ENCODE measurements at regions not wholly inside any gene's neighbourhood (a gene's known extent, or its start where the extent isn't known, plus 50 kb on each side); places are given as distances from the start of the nearest gene placed in this dataset.

DNA sequence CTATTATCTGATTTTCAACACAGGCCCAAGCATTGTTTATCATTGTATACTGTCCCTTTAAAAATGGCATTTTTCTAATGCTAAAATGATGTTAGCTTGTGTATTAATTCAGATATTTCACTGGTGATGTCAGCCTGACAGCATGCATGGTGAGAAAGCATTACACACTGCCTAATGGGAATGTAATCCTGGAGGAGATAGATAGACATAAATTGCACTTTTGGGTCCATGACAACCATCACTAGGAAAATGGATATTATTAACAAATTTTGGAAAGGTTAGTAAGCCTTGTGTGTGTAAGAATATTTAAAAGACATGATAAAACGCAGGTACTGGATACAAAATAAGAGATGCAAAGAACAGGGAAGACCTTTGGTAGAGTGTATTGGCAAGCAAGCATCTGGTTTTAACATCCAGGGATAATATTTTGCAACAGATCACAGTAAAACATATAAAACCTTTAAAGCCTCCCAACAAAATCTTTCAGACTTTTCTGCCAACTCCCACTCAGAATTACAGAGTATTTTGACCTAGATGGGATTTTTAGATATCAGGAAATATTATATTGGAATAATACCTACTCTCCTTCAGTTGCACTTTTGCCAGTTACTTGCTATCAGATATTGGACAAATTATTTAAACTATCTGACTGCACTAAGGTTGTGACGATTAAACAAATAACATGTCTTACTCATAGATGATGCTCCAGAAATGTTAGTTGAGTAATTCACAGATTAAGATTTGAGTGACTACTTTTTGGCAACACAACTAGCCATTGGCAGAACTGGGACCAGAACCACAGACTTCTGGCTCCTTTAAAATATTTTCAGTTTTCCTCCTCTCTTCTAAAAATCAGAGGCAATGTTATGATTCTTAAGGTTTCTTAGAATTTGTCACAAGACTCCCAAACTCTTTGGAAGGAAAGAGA is 291.6 kb upstream of the SEMA3C start:
- Histone ChIP-seq H3K4ac (ENCODE audit: low read depth, low read length) (no peak overlapping the region), H3K9ac (ENCODE audit: low read length) (no peak overlapping the region), H2AK5ac (ENCODE audit: low read length) (no peak overlapping the region), H3K4me1 (ENCODE audit: control insufficient read depth in 1 of 2, insufficient read depth in 2 of 2, low read length in 2 of 2) (peaks cover 0 to 2% of the 10 kb centered on the region in 2 experiments), H2AFZ (ENCODE audit: insufficient read depth, low read length, poor library complexity) (no peak overlapping the region), H3K9me3 (ENCODE audit: insufficient read depth, low read depth, low read length) (no peaks in the 10 kb centered on the region), H2BK120ac (ENCODE audit: insufficient read depth, low read length, poor library complexity) (no peak overlapping the region), H3K79me1 (ENCODE audit: low read length) (no peaks in the 10 kb centered on the region), H3K23ac (ENCODE audit: low read length) (no peak overlapping the region), H3K79me2 (ENCODE audit: control insufficient read depth, insufficient read depth, low read length, poor library complexity) (no peaks in the 10 kb centered on the region), H3K14ac (ENCODE audit: low read length) (no peak overlapping the region), H4K12ac (ENCODE audit: low read depth, low read length) (no peak overlapping the region), H3K18ac (ENCODE audit: low read length) (no peak overlapping the region), H2BK5ac (ENCODE audit: low read depth, low read length, poor library complexity) (no peak overlapping the region), H2BK12ac (ENCODE audit: low read length) (no peak overlapping the region), H3K4me2 (ENCODE audit: low read length) (no peak overlapping the region), H3K4me3 (ENCODE audit: low read depth, low read length) (no peak overlapping the region), H3K36me3 (ENCODE audit: control insufficient read depth in 1 of 2, insufficient read depth in 2 of 2, low read length in 2 of 2) (no peaks in the 10 kb centered on the region), H3K27me3 (ENCODE audit: insufficient read depth, low read length) (no peaks in the 10 kb centered on the region), H4K8ac (ENCODE audit: low read depth, low read length) (no peak overlapping the region), H3K27ac (ENCODE audit: low read depth, low read length) (no peak overlapping the region), H4K91ac (ENCODE audit: low read depth, low read length) (no peak overlapping the region)
- no peak for DNase-seq
- WGBS (ENCODE audit: extremely low coverage, insufficient coverage, insufficient read length): no CpG with 5 or more reads among the region's 2 CpGs

DNA sequence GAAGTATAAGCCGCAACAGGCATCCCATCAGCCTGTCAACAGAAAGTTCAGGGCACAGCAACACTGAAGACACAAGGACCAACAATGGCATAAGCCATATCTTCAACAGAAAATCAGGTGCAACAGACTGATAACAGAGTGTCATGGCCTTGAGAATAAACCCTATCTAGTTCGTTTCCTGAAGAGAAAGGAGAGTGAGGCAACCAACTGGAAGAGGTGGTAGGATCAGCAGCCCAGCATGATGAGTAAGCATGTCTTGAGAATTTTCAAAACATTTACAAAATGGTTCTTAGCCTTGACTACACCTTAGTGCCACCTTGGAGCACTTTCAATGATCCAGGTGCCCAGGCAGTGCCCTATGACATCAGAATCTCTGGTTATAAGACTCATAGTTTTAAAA is 290.2 kb upstream of the SEMA3C start:
- H2AK5ac ChIP-seq (ENCODE audit: low read length): no peak overlapping the region
- H4K12ac ChIP-seq (ENCODE audit: low read depth, low read length): no peak overlapping the region
- no peak overlapping the region for H4K8ac ChIP-seq (ENCODE audit: low read depth, low read length)
- H3K4ac ChIP-seq (ENCODE audit: low read depth, low read length): no peak overlapping the region
- H3K9ac ChIP-seq (ENCODE audit: low read length): no peak overlapping the region
- no peaks in the 10 kb centered on the region for H3K79me1 ChIP-seq (ENCODE audit: low read length)
- H3K4me1 ChIP-seq (ENCODE audit: control insufficient read depth in 1 of 2, insufficient read depth in 2 of 2, low read length in 2 of 2): peaks cover 0 to 2% of the 10 kb centered on the region in 2 experiments
- no peak overlapping the region for H2BK12ac ChIP-seq (ENCODE audit: low read length)
- H3K9me3 ChIP-seq (ENCODE audit: insufficient read depth, low read depth, low read length): no peaks in the 10 kb centered on the region
- no peak overlapping the region for H2AFZ ChIP-seq (ENCODE audit: insufficient read depth, low read length, poor library complexity)
- no peak overlapping the region for H3K14ac ChIP-seq (ENCODE audit: low read length)
- H4K91ac ChIP-seq (ENCODE audit: low read depth, low read length): no peak overlapping the region
- no CpG with 5 or more reads among the region's 2 CpGs for WGBS (ENCODE audit: extremely low coverage, insufficient coverage, insufficient read length)
- no peak overlapping the region for H2BK120ac ChIP-seq (ENCODE audit: insufficient read depth, low read length, poor library complexity)
- H3K79me2 ChIP-seq (ENCODE audit: control insufficient read depth, insufficient read depth, low read length, poor library complexity): no peaks in the 10 kb centered on the region
- H3K18ac ChIP-seq (ENCODE audit: low read length): no peak overlapping the region
- no peak overlapping the region for H3K27ac ChIP-seq (ENCODE audit: low read depth, low read length)
- H3K4me3 ChIP-seq (ENCODE audit: low read depth, low read length): no peak overlapping the region
- no peaks in the 10 kb centered on the region for H3K36me3 ChIP-seq (ENCODE audit: control insufficient read depth in 1 of 2, insufficient read depth in 2 of 2, low read length in 2 of 2)
- H3K23ac ChIP-seq (ENCODE audit: low read length): no peak overlapping the region
- DNase-seq: no peak
- no peaks in the 10 kb centered on the region for H3K27me3 ChIP-seq (ENCODE audit: insufficient read depth, low read length)
- no peak overlapping the region for H2BK5ac ChIP-seq (ENCODE audit: low read depth, low read length, poor library complexity)
- H3K4me2 ChIP-seq (ENCODE audit: low read length): no peak overlapping the region

DNA sequence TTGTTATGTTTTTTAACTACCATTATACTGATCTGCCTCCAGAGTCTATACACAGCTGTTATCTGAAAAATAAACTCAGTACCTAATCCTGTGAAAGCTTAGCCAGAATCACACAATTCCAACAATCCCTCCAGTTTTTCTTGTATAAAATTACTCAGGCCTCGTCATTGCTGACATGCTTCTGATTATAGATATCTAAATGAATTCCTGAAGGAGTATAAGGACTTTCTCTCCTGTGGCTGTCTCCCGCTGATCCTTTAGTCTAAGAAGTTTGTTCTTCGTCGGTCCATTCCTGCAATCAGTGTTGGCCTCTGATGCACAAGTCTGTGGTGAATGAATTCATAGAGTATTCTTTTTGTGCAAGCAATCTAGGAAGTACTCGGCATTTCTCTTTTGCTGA is 288.9 kb upstream of the SEMA3C start:
- DNase-seq: peak in 1 of 2 donors; percentile 16
- H3K79me1 ChIP-seq (ENCODE audit: low read length): no peaks in the 10 kb centered on the region
- H3K27ac ChIP-seq (ENCODE audit: low read depth, low read length): no peak overlapping the region
- H2BK120ac ChIP-seq (ENCODE audit: insufficient read depth, low read length, poor library complexity): no peak overlapping the region
- H3K9ac ChIP-seq (ENCODE audit: low read length): no peak overlapping the region
- no peak overlapping the region for H3K23ac ChIP-seq (ENCODE audit: low read length)
- no peak overlapping the region for H2AK5ac ChIP-seq (ENCODE audit: low read length)
- no CpG with 5 or more reads among the region's 5 CpGs for WGBS (ENCODE audit: extremely low coverage, insufficient coverage, insufficient read length)
- H3K4ac ChIP-seq (ENCODE audit: low read depth, low read length): no peak overlapping the region
- H3K27me3 ChIP-seq (ENCODE audit: insufficient read depth, low read length): no peaks in the 10 kb centered on the region
- no peak overlapping the region for H2AFZ ChIP-seq (ENCODE audit: insufficient read depth, low read length, poor library complexity)
- H3K9me3 ChIP-seq (ENCODE audit: insufficient read depth, low read depth, low read length): no peaks in the 10 kb centered on the region
- no peaks in the 10 kb centered on the region for H3K79me2 ChIP-seq (ENCODE audit: control insufficient read depth, insufficient read depth, low read length, poor library complexity)
- H3K14ac ChIP-seq (ENCODE audit: low read length): no peak overlapping the region
- H4K91ac ChIP-seq (ENCODE audit: low read depth, low read length): no peak overlapping the region
- no peak overlapping the region for H4K12ac ChIP-seq (ENCODE audit: low read depth, low read length)
- H3K4me3 ChIP-seq (ENCODE audit: low read depth, low read length): no peak overlapping the region
- no peak overlapping the region for H3K4me2 ChIP-seq (ENCODE audit: low read length)
- peaks cover 0 to 2% of the 10 kb centered on the region in 2 experiments for H3K4me1 ChIP-seq (ENCODE audit: control insufficient read depth in 1 of 2, insufficient read depth in 2 of 2, low read length in 2 of 2)
- no peaks in the 10 kb centered on the region for H3K36me3 ChIP-seq (ENCODE audit: control insufficient read depth in 1 of 2, insufficient read depth in 2 of 2, low read length in 2 of 2)
- H2BK12ac ChIP-seq (ENCODE audit: low read length): no peak overlapping the region
- H3K18ac ChIP-seq (ENCODE audit: low read length): no peak overlapping the region
- no peak overlapping the region for H4K8ac ChIP-seq (ENCODE audit: low read depth, low read length)
- no peak overlapping the region for H2BK5ac ChIP-seq (ENCODE audit: low read depth, low read length, poor library complexity)

DNA sequence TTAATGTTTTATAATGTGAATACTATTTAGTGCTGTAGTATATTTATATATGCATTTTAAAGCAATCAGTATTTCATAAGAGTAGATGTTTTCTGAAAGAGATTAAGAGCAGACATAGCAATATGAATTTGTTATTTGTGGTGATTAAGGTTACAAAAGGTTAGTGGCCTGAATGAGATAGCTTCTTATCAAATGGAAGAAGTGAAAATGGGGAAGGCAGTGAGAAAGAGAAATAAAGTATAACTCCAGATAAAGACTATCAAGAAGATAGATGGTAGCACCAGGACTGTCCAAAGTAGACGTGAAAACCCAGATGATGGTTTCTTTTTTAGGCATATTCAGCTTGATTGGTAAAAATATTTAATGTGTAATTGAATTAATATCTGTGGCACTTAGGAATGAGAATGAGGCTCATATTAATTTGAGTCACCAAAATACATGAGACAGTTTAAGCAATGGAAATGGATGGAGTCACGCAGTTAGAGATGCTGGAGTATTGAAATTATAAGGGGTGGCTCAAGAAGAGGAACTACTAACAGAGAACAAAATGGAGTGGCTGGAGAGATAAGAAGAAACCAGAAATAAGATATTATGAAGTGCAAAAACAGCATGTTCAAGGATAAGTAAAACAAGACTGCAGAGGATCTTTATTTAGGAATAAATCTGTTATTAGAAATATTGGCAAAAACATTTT is 288.0 kb upstream of the SEMA3C start:
- Histone ChIP-seq H2BK5ac (ENCODE audit: low read depth, low read length, poor library complexity) (no peak overlapping the region), H3K9ac (ENCODE audit: low read length) (no peak overlapping the region), H3K4ac (ENCODE audit: low read depth, low read length) (no peak overlapping the region), H3K4me1 (ENCODE audit: control insufficient read depth in 1 of 2, insufficient read depth in 2 of 2, low read length in 2 of 2) (peaks cover 0 to 2% of the 10 kb centered on the region in 2 experiments), H2AFZ (ENCODE audit: insufficient read depth, low read length, poor library complexity) (no peak overlapping the region), H3K4me2 (ENCODE audit: low read length) (no peak overlapping the region), H4K8ac (ENCODE audit: low read depth, low read length) (no peak overlapping the region), H3K79me1 (ENCODE audit: low read length) (no peaks in the 10 kb centered on the region), H3K18ac (ENCODE audit: low read length) (no peak overlapping the region), H2BK120ac (ENCODE audit: insufficient read depth, low read length, poor library complexity) (no peak overlapping the region), H2BK12ac (ENCODE audit: low read length) (no peak overlapping the region), H3K9me3 (ENCODE audit: insufficient read depth, low read depth, low read length) (no peaks in the 10 kb centered on the region), H4K91ac (ENCODE audit: low read depth, low read length) (no peak overlapping the region), H3K14ac (ENCODE audit: low read length) (no peak overlapping the region), H2AK5ac (ENCODE audit: low read length) (no peak overlapping the region), H3K4me3 (ENCODE audit: low read depth, low read length) (no peak overlapping the region), H3K27ac (ENCODE audit: low read depth, low read length) (no peak overlapping the region), H3K27me3 (ENCODE audit: insufficient read depth, low read length) (no peaks in the 10 kb centered on the region), H4K12ac (ENCODE audit: low read depth, low read length) (no peak overlapping the region), H3K36me3 (ENCODE audit: control insufficient read depth in 1 of 2, insufficient read depth in 2 of 2, low read length in 2 of 2) (no peaks in the 10 kb centered on the region), H3K79me2 (ENCODE audit: control insufficient read depth, insufficient read depth, low read length, poor library complexity) (no peaks in the 10 kb centered on the region), H3K23ac (ENCODE audit: low read length) (no peak overlapping the region)
- WGBS (ENCODE audit: extremely low coverage, insufficient coverage, insufficient read length): no CpG with 5 or more reads among the region's 2 CpGs
- no peak for DNase-seq
